ENCODE measurements at regions not wholly inside any gene's neighbourhood (a gene's known extent, or its start where the extent isn't known, plus 50 kb on each side); places are given as distances from the start of the nearest gene placed in this dataset.

DNA sequence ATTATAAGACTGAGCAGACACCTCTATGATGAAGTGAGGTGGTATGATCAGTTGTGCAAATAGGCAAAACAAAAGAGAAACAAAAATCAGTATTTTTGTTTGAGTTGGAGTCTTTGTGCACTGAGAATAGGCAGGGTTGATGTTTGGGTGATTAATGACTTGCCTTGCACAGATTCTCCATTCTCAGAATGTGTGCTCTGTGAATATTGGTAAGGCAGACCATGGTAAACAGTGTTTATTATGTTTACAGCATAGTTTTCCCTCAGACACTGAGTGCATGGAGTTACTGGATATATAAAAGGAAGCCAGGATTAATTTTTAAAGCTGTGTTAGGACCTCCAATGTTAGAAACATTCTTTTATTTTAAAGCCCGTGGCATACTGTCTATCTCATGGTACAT lies 240.2 kb upstream of the MAGEB16 start:
- TF ChIP-seq CTCF (IDR thresholded peaks at IDR 0.05 in 8 of 11, conservative IDR thresholded peaks at IDR 0.05 in 3 of 11) (no peak), POLR2A (IDR thresholded peaks at IDR 0.05) (no peak)
